Stimulated activated CD8-positive, alpha-beta memory T cell treated with anti-CD3 and anti-CD28 coated beads, Interleukin-4, amount 100 ng/mL, for 48 hours (primary cell): ENCODE measurements at regions not wholly inside any gene's neighbourhood (a gene's known extent, or its start where the extent isn't known, plus 50 kb on each side); places are given as distances from the start of the nearest gene placed in this dataset.
"Not testable (repeated sequence)": the region's sequence is repeated elsewhere in the genome, so short reads cannot be mapped to it uniquely, and the experiment has no call there.

Experiments
- DNase-seq: peaks from one replicate; pipeline ENCODE4 v3.0.0-alpha.2; 2020

- DNase-seq = no peak
Observed at GRCh38 chr14:38556252-38556651, 300.4 kb upstream of the CLEC14A start.

GRCh38 chr14:38554026-38554425 is 298.1 kb upstream of the CLEC14A start:
- no peak for DNase-seq

- no peak for DNase-seq
Observed at GRCh38 chr14:38553586-38553985, 297.7 kb upstream of the CLEC14A start.

GRCh38 chr14:38549564-38549963 is 293.7 kb upstream of the CLEC14A start:
- DNase-seq = no peak

GRCh38 chr14:38547961-38548490 is 292.1 kb upstream of the CLEC14A start:
- DNase-seq = no peak

- DNase-seq = no peak
Observed at GRCh38 chr14:38546932-38547551, 291.1 kb upstream of the CLEC14A start.

- no peak for DNase-seq
Observed at GRCh38 chr14:38544776-38545175, 288.9 kb upstream of the CLEC14A start.

- not testable (repeated sequence) for DNase-seq
Observed at GRCh38 chr14:38543851-38544250, 288.0 kb upstream of the CLEC14A start.

GRCh38 chr14:38538053-38538452 is 282.2 kb upstream of the CLEC14A start:
- DNase-seq = not testable (repeated sequence)

GRCh38 chr14:38536376-38537038 is 280.6 kb upstream of the CLEC14A start:
- no peak for DNase-seq

GRCh38 chr14:38528582-38528981 is 272.7 kb upstream of the CLEC14A start:
- DNase-seq = no peak

- no peak for DNase-seq
Observed at GRCh38 chr14:38527502-38527878, 271.6 kb upstream of the CLEC14A start.

- DNase-seq = no peak
Observed at GRCh38 chr14:38526826-38527501, 271.1 kb upstream of the CLEC14A start.

GRCh38 chr14:38524636-38525509 is 269.0 kb upstream of the CLEC14A start:
- DNase-seq = no peak

- no peak for DNase-seq
Observed at GRCh38 chr14:38522724-38523123, 266.8 kb upstream of the CLEC14A start.

GRCh38 chr14:38521591-38521990 is 265.7 kb upstream of the CLEC14A start:
- no peak for DNase-seq

GRCh38 chr14:38517426-38517825 is 261.5 kb upstream of the CLEC14A start:
- DNase-seq = no peak

- DNase-seq = no peak
Observed at GRCh38 chr14:38512236-38512635, 256.3 kb upstream of the CLEC14A start.

- DNase-seq = no peak
Observed at GRCh38 chr14:38507299-38507698, 251.4 kb upstream of the CLEC14A start.

GRCh38 chr14:38505973-38506249 is 250.0 kb upstream of the CLEC14A start:
- DNase-seq = no peak

- DNase-seq = no peak
Observed at GRCh38 chr14:38505221-38505972, 249.5 kb upstream of the CLEC14A start.

GRCh38 chr14:38504175-38504574 is 248.3 kb upstream of the CLEC14A start:
- no peak for DNase-seq

- DNase-seq = no peak
Observed at GRCh38 chr14:38502239-38502638, 246.3 kb upstream of the CLEC14A start.
